GM12872 (cell line): ENCODE measurements at regions not wholly inside any gene's neighbourhood (a gene's known extent, or its start where the extent isn't known, plus 50 kb on each side); places are given as distances from the start of the nearest gene placed in this dataset.

ENCODE experiments used
- CTCF ChIP-seq: IDR thresholded peaks from 3 replicates; pipeline ENCODE4 v1.5.1; 2011; ENCODE audit warnings: low read depth, mild to moderate bottlenecking, low read length, moderate library complexity; ENCODE audit not compliant: insufficient read depth

DNA sequence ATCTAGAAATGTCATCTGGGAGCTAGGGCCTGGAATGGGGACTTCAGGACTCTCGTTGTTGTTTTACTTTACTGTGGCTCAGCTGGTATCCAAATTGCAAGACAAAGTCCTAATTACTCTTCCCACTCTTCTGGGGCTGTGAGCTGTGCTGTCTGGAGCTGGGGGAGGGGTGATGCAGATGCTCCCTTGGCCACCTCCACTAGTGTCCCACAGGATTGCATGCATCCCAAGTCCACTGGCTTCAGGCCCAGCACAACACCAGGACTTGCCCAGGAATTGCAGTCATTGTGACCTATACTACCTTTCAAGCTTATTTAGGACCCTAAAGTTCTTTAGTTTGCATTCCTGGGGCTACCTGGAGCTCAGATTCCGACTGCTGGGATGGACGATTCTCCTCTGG, 366.1 kb upstream of the FAM47C start:
- no peak for TF ChIP-seq CTCF

DNA sequence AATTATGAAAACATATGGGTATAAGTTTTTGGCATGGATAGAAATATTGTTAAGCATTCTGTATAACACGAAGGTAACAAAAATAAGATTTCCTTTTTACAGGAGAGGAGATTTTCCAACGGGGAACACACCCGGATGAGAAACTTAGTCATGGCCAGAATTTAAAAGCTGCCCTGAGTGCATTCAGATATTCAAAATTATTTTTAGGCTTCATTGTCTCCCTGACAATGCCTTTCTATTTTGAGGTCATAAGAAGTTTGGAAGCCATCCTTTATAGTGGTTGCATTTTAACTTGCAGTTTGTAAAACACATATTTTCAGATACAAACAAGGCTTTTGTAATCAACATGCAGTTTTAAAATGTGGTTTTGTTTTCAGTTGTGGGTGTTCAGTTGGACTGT, 357.5 kb upstream of the FAM47C start:
- TF ChIP-seq CTCF = no peak

DNA sequence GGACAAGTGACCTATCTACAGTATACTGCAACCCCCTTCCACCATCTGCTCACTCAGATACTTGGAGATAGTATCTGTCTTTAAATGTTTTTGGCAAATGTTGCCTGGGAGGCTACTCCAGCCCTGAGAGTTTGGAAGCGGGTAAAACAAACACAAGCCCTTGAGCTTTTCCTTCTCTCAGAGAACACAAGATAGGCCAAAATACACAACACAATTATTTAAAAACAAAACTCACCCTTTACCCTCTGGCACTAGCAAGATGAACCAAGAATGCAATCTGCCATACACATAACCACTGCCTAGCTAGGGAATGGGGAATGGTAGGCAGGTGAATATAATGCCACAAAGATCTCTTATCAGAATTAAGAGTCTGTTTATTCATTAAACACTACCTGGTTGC, 324.7 kb upstream of the FAM47C start:
- no peak for TF ChIP-seq CTCF

GRCh38 chrX:36684053-36684452, 324.1 kb upstream of the FAM47C start:
- no peak for TF ChIP-seq CTCF

- TF ChIP-seq CTCF = no peak
Observed at GRCh38 chrX:36721990-36722389, 286.2 kb upstream of the FAM47C start.

DNA sequence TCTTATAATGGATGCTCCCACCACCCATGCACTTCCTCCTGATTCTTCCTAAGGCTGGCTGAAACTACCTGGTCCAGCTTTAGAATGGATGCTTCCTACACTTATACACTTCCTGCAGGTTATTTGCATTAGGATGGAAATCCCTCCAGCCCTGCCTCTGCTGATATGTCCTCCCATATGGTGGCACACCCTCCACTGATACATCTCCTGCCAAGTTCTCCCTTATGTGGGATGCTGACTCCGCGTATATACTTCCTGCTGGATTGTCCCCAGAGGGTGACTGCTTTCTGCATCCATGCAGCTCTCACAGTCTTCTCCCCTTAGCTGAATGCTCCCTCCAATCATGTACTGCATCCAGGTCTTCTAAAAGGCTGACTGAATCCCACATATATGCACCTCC, 254.6 kb upstream of the FAM47C start:
- no peak for TF ChIP-seq CTCF

GRCh38 chrX:36787752-36788151, 220.4 kb upstream of the FAM47C start:
- no peak for TF ChIP-seq CTCF

DNA sequence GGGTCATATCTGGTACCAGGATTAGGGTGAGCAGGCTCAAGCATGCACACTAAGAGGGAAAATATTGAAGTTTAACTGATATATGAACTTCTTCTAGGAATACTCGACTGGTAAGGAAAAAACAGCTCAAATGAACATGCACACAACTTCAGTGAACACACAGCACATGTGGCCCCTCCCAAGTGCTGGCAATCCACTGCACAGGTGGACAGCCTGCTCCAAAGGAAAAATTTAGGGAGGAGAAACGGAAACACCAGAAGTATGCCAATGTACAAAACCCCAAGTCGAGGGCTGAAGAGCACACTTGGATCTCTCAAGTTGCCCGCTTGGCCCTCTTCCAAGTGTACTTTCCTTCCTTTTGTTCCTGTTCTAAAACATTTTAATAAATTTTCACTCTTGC, 205.0 kb upstream of the FAM47C start:
- no peak for TF ChIP-seq CTCF
